H9 (cell line): ENCODE measurements at regions not wholly inside any gene's neighbourhood (a gene's known extent, or its start where the extent isn't known, plus 50 kb on each side); places are given as distances from the start of the nearest gene placed in this dataset.

Experiments
- DNase-seq: peaks from one replicate; pipeline ENCODE4 v3.0.0-alpha.2; 2017
- H2AFZ ChIP-seq: one replicate; pipeline ENCODE4 v1.6.1; 2013; ENCODE audit warnings: mild to moderate bottlenecking, low read length, control low read depth, moderate library complexity
- H2AK5ac ChIP-seq: 2 replicates; pipeline ENCODE4 v1.6.1; 2013; ENCODE audit warnings: low read length, control low read depth, mixed read lengths; ENCODE audit not compliant: insufficient read length
- H2BK120ac ChIP-seq: one replicate; pipeline ENCODE4 v1.6.1; 2013; ENCODE audit warnings: low read depth, mild to moderate bottlenecking, low read length, control low read depth, inconsistent platforms; ENCODE audit not compliant: poor library complexity, severe bottlenecking
- H2BK12ac ChIP-seq: 2 replicates; pipeline ENCODE4 v1.6.1; 2013; ENCODE audit warnings: low read length, control low read depth, mixed read lengths, low read depth; ENCODE audit not compliant: insufficient read length
- H2BK15ac ChIP-seq: 2 replicates; pipeline ENCODE4 v1.6.1; 2013; ENCODE audit warnings: low read depth, low read length, control low read depth
- H2BK20ac ChIP-seq: one replicate; pipeline ENCODE4 v1.6.1; 2013; ENCODE audit warnings: low read depth, mild to moderate bottlenecking, low read length, control low read depth, inconsistent platforms; ENCODE audit not compliant: poor library complexity, severe bottlenecking
- H2BK5ac ChIP-seq: 2 replicates; pipeline ENCODE4 v1.6.1; 2013; ENCODE audit warnings: low read length, control low read depth, mixed read lengths; ENCODE audit not compliant: insufficient read length
- H3K14ac ChIP-seq: 2 replicates; pipeline ENCODE4 v1.6.1; 2013; ENCODE audit warnings: low read length, control low read depth; ENCODE audit not compliant: insufficient read depth
- H3K18ac ChIP-seq: 2 replicates; pipeline ENCODE4 v1.6.1; 2013; ENCODE audit warnings: low read depth, mild to moderate bottlenecking, mixed read lengths, low read length, control low read depth; ENCODE audit not compliant: insufficient read length
- H3K23ac ChIP-seq: 2 replicates; pipeline ENCODE4 v1.6.1; 2013; ENCODE audit warnings: low read length, control low read depth, mixed read lengths, low read depth; ENCODE audit not compliant: insufficient read length
- H3K23me2 ChIP-seq: 2 replicates; pipeline ENCODE4 v1.6.1; 2013; ENCODE audit warnings: low read depth, mild to moderate bottlenecking, mixed read lengths, low read length, control low read depth; ENCODE audit not compliant: insufficient read length, poor library complexity, severe bottlenecking
- H3K27ac ChIP-seq: 2 replicates; pipeline ENCODE4 v1.5.1; 2013; ENCODE audit warnings: low read length, control low read depth, mixed read lengths, low read depth; ENCODE audit not compliant: insufficient read length
- H3K27me3 ChIP-seq: 2 replicates; pipeline ENCODE4 v1.6.1; 2013; ENCODE audit warnings: low read length, control low read depth, inconsistent platforms; ENCODE audit not compliant: insufficient read depth
- H3K4ac ChIP-seq: 2 replicates; pipeline ENCODE4 v1.6.1; 2013; ENCODE audit warnings: low read depth, mild to moderate bottlenecking, control low read depth, inconsistent platforms, low read length, moderate library complexity
- H3K4me1 ChIP-seq: 2 replicates; pipeline ENCODE4 v1.6.1; 2013; ENCODE audit warnings: low read length, control low read depth, inconsistent platforms; ENCODE audit not compliant: insufficient read depth
- H3K4me2 ChIP-seq: 2 replicates; pipeline ENCODE4 v1.6.1; 2013; ENCODE audit warnings: low read length, control low read depth, mixed read lengths; ENCODE audit not compliant: insufficient read length, insufficient read depth
- H3K56ac ChIP-seq: 2 replicates; pipeline ENCODE4 v1.6.1; 2013; ENCODE audit warnings: low read depth, mild to moderate bottlenecking, mixed read lengths, low read length, control low read depth; ENCODE audit not compliant: insufficient read length
- H3K79me1 ChIP-seq: 2 replicates; pipeline ENCODE4 v1.6.1; 2013; ENCODE audit warnings: low read depth, mild to moderate bottlenecking, moderate library complexity, low read length, control low read depth, inconsistent platforms; ENCODE audit not compliant: insufficient read depth, poor library complexity, severe bottlenecking
- H3K79me2 ChIP-seq: 2 replicates; pipeline ENCODE4 v1.6.1; 2013; ENCODE audit warnings: low read length, control low read depth, inconsistent platforms; ENCODE audit not compliant: insufficient read depth
- H3K9ac ChIP-seq: 2 replicates; pipeline ENCODE4 v1.6.1; 2013; ENCODE audit warnings: low read length, control low read depth, mixed read lengths; ENCODE audit not compliant: insufficient read length; ENCODE audit errors: extremely low read depth
- H3K9me3 ChIP-seq: one replicate; pipeline ENCODE4 v1.6.1; 2013; ENCODE audit warnings: low read depth, low read length, inconsistent platforms; ENCODE audit not compliant: control insufficient read depth
- H3T11ph ChIP-seq: one replicate; pipeline ENCODE4 v1.6.1; 2013; ENCODE audit warnings: mild to moderate bottlenecking, low read length, control low read depth, inconsistent platforms
- H4K20me1 ChIP-seq: one replicate; pipeline ENCODE4 v1.6.1; 2013; ENCODE audit not compliant: control insufficient read depth, insufficient read length, insufficient read depth
- H4K5ac ChIP-seq: 2 replicates; pipeline ENCODE4 v1.6.1; 2013; ENCODE audit warnings: low read depth, mild to moderate bottlenecking, mixed read lengths, low read length, control low read depth; ENCODE audit not compliant: insufficient read length
- H4K8ac ChIP-seq: replicated peaks from 2 replicates; pipeline ENCODE4 v1.6.1; 2013; ENCODE audit warnings: low read length, control low read depth, mixed read lengths, low read depth; ENCODE audit not compliant: insufficient read length
- H4K91ac ChIP-seq: 2 replicates; pipeline ENCODE4 v1.6.1; 2013; ENCODE audit warnings: low read depth, mild to moderate bottlenecking, moderate library complexity, mixed read lengths, low read length, control low read depth; ENCODE audit not compliant: insufficient read length
- H3K27ac Mint-ChIP-seq, 3 experiments: 2 replicates in 2 of 3; 3 replicates in 1 of 3; pipeline ENCODE4 v1.8.0; 2020 to 2021; ENCODE audit warnings: mixed read lengths in 3 of 3, mild to moderate bottlenecking in 1 of 3, moderate library complexity in 1 of 3
- H3K27me3 Mint-ChIP-seq: 2 replicates; pipeline ENCODE4 v1.8.0; 2021; ENCODE audit warnings: low read depth, mild to moderate bottlenecking, moderate library complexity, mixed read lengths
- H3K36me3 Mint-ChIP-seq, 3 experiments: 2 replicates in 2 of 3; 3 replicates in 1 of 3; pipeline ENCODE4 v1.8.0; 2020 to 2021; ENCODE audit warnings: low read depth in 3 of 3, mixed read lengths in 3 of 3; ENCODE audit not compliant: insufficient read depth in 1 of 3
- H3K4me1 Mint-ChIP-seq, 2 experiments: 2 replicates each; pipeline ENCODE4 v1.8.0; 2020; ENCODE audit warnings: mixed read lengths in 2 of 2
- H3K4me3 Mint-ChIP-seq, 2 experiments: 2 replicates in 1 of 2; 3 replicates in 1 of 2; pipeline ENCODE4 v1.8.0; 2020 to 2021; ENCODE audit warnings: mild to moderate bottlenecking in 2 of 2, mixed read lengths in 2 of 2, moderate library complexity in 1 of 2
- H3K9me3 Mint-ChIP-seq, 2 experiments: 2 replicates in 1 of 2; 3 replicates in 1 of 2; pipeline ENCODE4 v1.8.0; 2020; ENCODE audit warnings: mild to moderate bottlenecking in 2 of 2, mixed read lengths in 2 of 2, moderate library complexity in 1 of 2
- WGBS: extraction: QIAGEN DNeasy Blood & Tissue Kit; methylation state at CpG from one replicate; pipeline ENCODE4 v1.1.7; 2013; ENCODE audit warnings: missing lambda C conversion rate, low lambda C conversion rate, mixed read lengths; ENCODE audit not compliant: insufficient read length; ENCODE audit errors: extremely low coverage; 5-methylcytosine and 5-hydroxymethylcytosine counted together
- TF ChIP-seq, protein P1 (sequence below): fragments of 200-600 bp; sonication (generic); conservative IDR thresholded peaks from 3 replicates; pipeline ENCODE4 v1.8.0; 2021; ENCODE audit warnings: antibody characterized with exemption, mild to moderate bottlenecking

DNA sequence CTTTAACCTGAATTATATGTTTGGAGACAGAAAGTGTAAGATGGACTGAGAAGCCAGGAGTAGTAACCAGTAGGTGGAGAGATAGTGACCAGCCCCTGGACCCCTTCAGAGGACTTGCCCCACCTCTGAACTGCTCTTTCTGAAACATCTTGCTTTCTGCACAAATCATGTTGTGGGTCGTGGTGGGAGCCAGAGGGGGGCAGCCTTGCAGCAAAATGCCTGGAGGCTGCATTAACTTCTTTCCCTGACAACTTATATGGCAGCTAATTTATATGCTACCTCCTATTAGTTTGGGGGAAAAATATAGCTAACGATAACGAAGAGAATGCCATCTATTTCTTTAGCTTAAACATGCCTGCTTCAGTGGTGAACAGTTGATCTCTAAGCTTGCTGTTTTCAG, 859.8 kb downstream of the MAFB start:
- Histone ChIP-seq H4K5ac (no peak overlapping the region), H3K23ac (no peak overlapping the region), H3K18ac (no peak overlapping the region), H3K27me3 (no peaks in the 10 kb centered on the region), H2BK12ac (no peak overlapping the region), H3K9me3 (no peaks in the 10 kb centered on the region), H3K56ac (no peak overlapping the region), H2BK5ac (no peak overlapping the region), H2AFZ (no peak overlapping the region), H3K23me2 (no peaks in the 10 kb centered on the region), H3K4me1 (peaks cover 3% of the 10 kb centered on the region; the same call in 1 of the 2 replicates), H3K79me1 (no peaks in the 10 kb centered on the region), H4K20me1 (no peaks in the 10 kb centered on the region), H3K4me2 (no peak overlapping the region), H2BK20ac (no peak overlapping the region), H2AK5ac (no peak overlapping the region), H4K91ac (no peak overlapping the region), H4K8ac (no peak overlapping the region), H3K27ac (no peak overlapping the region), H3K9ac (no peak overlapping the region), H2BK120ac (no peak overlapping the region), H3K79me2 (no peaks in the 10 kb centered on the region), H3K14ac (no peak overlapping the region), H2BK15ac (no peak overlapping the region), H3T11ph (no peak overlapping the region), H3K4ac (no peak overlapping the region)
- peaks cover 9 to 13% of the 10 kb centered on the region in 2 experiments for H3K4me1 Mint-ChIP-seq
- no peak overlapping the region for H3K4me3 Mint-ChIP-seq
- TF ChIP-seq, protein P1, sequence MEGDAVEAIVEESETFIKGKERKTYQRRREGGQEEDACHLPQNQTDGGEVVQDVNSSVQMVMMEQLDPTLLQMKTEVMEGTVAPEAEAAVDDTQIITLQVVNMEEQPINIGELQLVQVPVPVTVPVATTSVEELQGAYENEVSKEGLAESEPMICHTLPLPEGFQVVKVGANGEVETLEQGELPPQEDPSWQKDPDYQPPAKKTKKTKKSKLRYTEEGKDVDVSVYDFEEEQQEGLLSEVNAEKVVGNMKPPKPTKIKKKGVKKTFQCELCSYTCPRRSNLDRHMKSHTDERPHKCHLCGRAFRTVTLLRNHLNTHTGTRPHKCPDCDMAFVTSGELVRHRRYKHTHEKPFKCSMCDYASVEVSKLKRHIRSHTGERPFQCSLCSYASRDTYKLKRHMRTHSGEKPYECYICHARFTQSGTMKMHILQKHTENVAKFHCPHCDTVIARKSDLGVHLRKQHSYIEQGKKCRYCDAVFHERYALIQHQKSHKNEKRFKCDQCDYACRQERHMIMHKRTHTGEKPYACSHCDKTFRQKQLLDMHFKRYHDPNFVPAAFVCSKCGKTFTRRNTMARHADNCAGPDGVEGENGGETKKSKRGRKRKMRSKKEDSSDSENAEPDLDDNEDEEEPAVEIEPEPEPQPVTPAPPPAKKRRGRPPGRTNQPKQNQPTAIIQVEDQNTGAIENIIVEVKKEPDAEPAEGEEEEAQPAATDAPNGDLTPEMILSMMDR, result peak; percentile 72
- no peaks in the 10 kb centered on the region; the same call in 1 of the 2 replicates for H3K27me3 Mint-ChIP-seq
- H3K36me3 Mint-ChIP-seq, result no peaks in the 10 kb centered on the region
- WGBS, result no CpG with 5 or more reads among the region's 3 CpGs
- no peak overlapping the region for H3K27ac Mint-ChIP-seq
- peak; percentile 58 for DNase-seq
- no peaks in the 10 kb centered on the region; a peak in 1 of 5 replicates for H3K9me3 Mint-ChIP-seq
